GM12864 (cell line): ENCODE measurements at regions not wholly inside any gene's neighbourhood (a gene's known extent, or its start where the extent isn't known, plus 50 kb on each side); places are given as distances from the start of the nearest gene placed in this dataset.

Experiments
- DNase-seq: peaks from one replicate; pipeline ENCODE4 v3.0.0-alpha.2; 2011; ENCODE audit warnings: low read depth
- H3K4me3 ChIP-seq: 2 replicates; pipeline ENCODE4 v1.5.1; 2011; ENCODE audit warnings: mild to moderate bottlenecking, low read depth, low read length, control low read depth
- CTCF ChIP-seq: IDR thresholded peaks from 2 replicates; pipeline ENCODE4 v1.5.1; 2011; ENCODE audit warnings: low read depth, mild to moderate bottlenecking, moderate library complexity, low read length, control low read depth, inconsistent platforms; ENCODE audit errors: missing control alignments

- no peak overlapping the region for H3K4me3 ChIP-seq
- no peak for TF ChIP-seq CTCF
- DNase-seq = no peak
Measured at GRCh38 chr2:129735576-129735975, 243.9 kb upstream of the RAB6C start.

- no peak for DNase-seq
- no peak overlapping the region for H3K4me3 ChIP-seq
- TF ChIP-seq CTCF = no peak
Measured at GRCh38 chr2:129737660-129738527, 241.6 kb upstream of the RAB6C start.

- DNase-seq = no peak
- TF ChIP-seq CTCF = no peak
- no peak overlapping the region for H3K4me3 ChIP-seq
Measured at GRCh38 chr2:129738799-129739198, 240.7 kb upstream of the RAB6C start.

- no peak for TF ChIP-seq CTCF
- DNase-seq = no peak
Measured at GRCh38 chr2:129740504-129740903, 239.0 kb upstream of the RAB6C start.

GRCh38 chr2:129741165-129741564 is 238.3 kb upstream of the RAB6C start:
- no peak for TF ChIP-seq CTCF
- no peak overlapping the region for H3K4me3 ChIP-seq
- no peak for DNase-seq

More at GRCh38 chr2:129740504-129740903, 239.0 kb upstream of the RAB6C start:
- no peak overlapping the region for H3K4me3 ChIP-seq

- H3K4me3 ChIP-seq = no peak overlapping the region
- no peak for TF ChIP-seq CTCF
- no peak for DNase-seq
Measured at GRCh38 chr2:129741623-129742022, 237.8 kb upstream of the RAB6C start.

- TF ChIP-seq CTCF = no peak
- no peak overlapping the region for H3K4me3 ChIP-seq
- DNase-seq = no peak
Measured at GRCh38 chr2:129742415-129743180, 236.9 kb upstream of the RAB6C start.
